H1 (cell line): ENCODE measurements at regions not wholly inside any gene's neighbourhood (a gene's known extent, or its start where the extent isn't known, plus 50 kb on each side); places are given as distances from the start of the nearest gene placed in this dataset.

Source experiments
- CTCF ChIA-PET: fragments of 300-600 bp; sonication (Branson Sonifier 250); formaldehyde crosslinking; loops from one replicate; lab custom pipeline; 2021; ENCODE audit not compliant: partially characterized antibody; lab: Charles Lee
- POLR2A ChIA-PET: fragments of 300-600 bp; sonication (Branson Sonifier 250); formaldehyde crosslinking; loops from one replicate; lab custom pipeline; 2021; ENCODE audit warnings: inconsistent platforms; ENCODE audit not compliant: partially characterized antibody; lab: Charles Lee
- DNase-seq, 2 experiments: peaks; one replicate each; pipeline versions ENCODE4 v3.0.0 to v3.0.0-alpha.2; 2010 to 2022; ENCODE audit warnings: low spot score in 2 of 2, low read depth in 1 of 2, mixed read lengths in 1 of 2
- FAIRE-seq: peaks from 2 replicates; lab custom pipeline; 2011; peaks lifted over from hg19 to GRCh38; lab: Jason Lieb, UNC
- H2AFZ ChIP-seq: 2 replicates; pipeline ENCODE4 v1.8.1; 2012; ENCODE audit warnings: low read length, inconsistent platforms
- H2AK5ac ChIP-seq: 2 replicates; pipeline ENCODE4 v1.6.1; 2013; ENCODE audit warnings: low read depth, low read length
- H2BK120ac ChIP-seq: replicated peaks from 2 replicates; pipeline ENCODE3; 2013; ENCODE audit warnings: low read depth, low read length, inconsistent platforms
- H2BK12ac ChIP-seq: 2 replicates; pipeline ENCODE4 v1.6.1; 2013; ENCODE audit warnings: low read depth, low read length
- H2BK15ac ChIP-seq: 2 replicates; pipeline ENCODE4 v1.6.1; 2013; ENCODE audit warnings: low read length
- H2BK20ac ChIP-seq: 2 replicates; pipeline ENCODE4 v1.6.1; 2013; ENCODE audit warnings: low read length
- H2BK5ac ChIP-seq: 2 replicates; pipeline ENCODE4 v1.6.1; 2013; ENCODE audit warnings: low read depth, low read length
- H3K14ac ChIP-seq: 2 replicates; pipeline ENCODE4 v1.6.1; 2013; ENCODE audit warnings: inconsistent platforms; ENCODE audit not compliant: insufficient read length
- H3K18ac ChIP-seq: 2 replicates; pipeline ENCODE4 v1.6.1; 2013; ENCODE audit warnings: low read length; ENCODE audit errors: extremely low read depth
- H3K23ac ChIP-seq: 2 replicates; pipeline ENCODE4 v1.6.1; 2013; ENCODE audit warnings: inconsistent platforms; ENCODE audit not compliant: insufficient read length
- H3K23me2 ChIP-seq: 2 replicates; pipeline ENCODE4 v1.6.1; 2013; ENCODE audit warnings: low read depth, low read length
- H3K27ac ChIP-seq: 2 replicates; pipeline ENCODE4 v1.6.1; 2011; ENCODE audit warnings: low read depth, low read length, inconsistent platforms
- H3K27me3 ChIP-seq, 4 experiments: replicated peaks in 1 of 4; 1 replicate in 1 of 4; 2 replicates in 3 of 4; pipeline versions ENCODE4 v1.6.1 to v1.8.1; 2011 to 2013; ENCODE audit warnings: low read length in 3 of 4, mild to moderate bottlenecking in 3 of 4, inconsistent platforms in 2 of 4, mixed read lengths in 2 of 4, moderate library complexity in 1 of 4; ENCODE audit not compliant: control insufficient read depth in 3 of 4, insufficient read depth in 3 of 4; ENCODE audit errors: extremely low read depth in 1 of 4
- H3K36me3 ChIP-seq, 4 experiments: 2 replicates each; pipeline versions ENCODE4 v1.6.1 to v1.8.1; 2011 to 2013; ENCODE audit warnings: mild to moderate bottlenecking in 4 of 4, low read length in 3 of 4, moderate library complexity in 2 of 4, control low read depth in 1 of 4, inconsistent platforms in 1 of 4; ENCODE audit not compliant: insufficient read depth in 4 of 4, control insufficient read depth in 2 of 4
- H3K4ac ChIP-seq: replicated peaks from 2 replicates; pipeline ENCODE3; 2013; ENCODE audit warnings: low read length, low read depth, mixed read lengths, inconsistent platforms; ENCODE audit not compliant: insufficient read length
- H3K4me1 ChIP-seq, 4 experiments: replicated peaks in 1 of 4; 1 replicate in 1 of 4; 2 replicates in 3 of 4; pipeline versions ENCODE4 v1.6.1 to v1.8.1; 2011 to 2013; ENCODE audit warnings: low read length in 3 of 4, inconsistent platforms in 2 of 4, mixed read lengths in 1 of 4; ENCODE audit not compliant: insufficient read depth in 4 of 4, control insufficient read depth in 3 of 4
- H3K4me2 ChIP-seq, 2 experiments: 2 replicates each; pipeline versions ENCODE4 v1.6.1 to v1.8.1; 2011 to 2013; ENCODE audit warnings: low read depth in 2 of 2, low read length in 2 of 2, control low read depth in 1 of 2, inconsistent platforms in 1 of 2, mild to moderate bottlenecking in 1 of 2; ENCODE audit not compliant: insufficient read depth in 1 of 2
- H3K4me3 ChIP-seq, 4 experiments: fragments of 200-600, 300-600 bp in 1 of 4; sonication (generic), shearing (Covaris generic), sonication (Bioruptor Twin) in 1 of 4; 2 replicates each; pipeline versions ENCODE4 v1.5.1 to v1.8.1; 2011 to 2016; ENCODE audit warnings: low read length in 4 of 4, low read depth in 3 of 4, control low read depth in 2 of 4, inconsistent platforms in 2 of 4, mild to moderate bottlenecking in 2 of 4, mixed read lengths in 1 of 4, moderate library complexity in 1 of 4; ENCODE audit not compliant: insufficient read depth in 2 of 4; ENCODE audit errors: extremely low read depth in 1 of 4
- H3K56ac ChIP-seq: replicated peaks from 2 replicates; pipeline ENCODE3; 2013; ENCODE audit warnings: low read depth, mild to moderate bottlenecking, mixed read lengths, low read length, inconsistent platforms; ENCODE audit not compliant: insufficient read length
- H3K79me1 ChIP-seq: 2 replicates; pipeline ENCODE4 v1.6.1; 2013; ENCODE audit warnings: low read depth, low read length, control low read depth
- H3K79me2 ChIP-seq, 2 experiments: 2 replicates each; pipeline versions ENCODE4 v1.6.1 to v1.8.1; 2012 to 2013; ENCODE audit warnings: low read length in 2 of 2, mild to moderate bottlenecking in 2 of 2, inconsistent platforms in 1 of 2; ENCODE audit not compliant: insufficient read depth in 2 of 2, control insufficient read depth in 1 of 2
- H3K9ac ChIP-seq, 4 experiments: replicated peaks in 1 of 4; 1 replicate in 1 of 4; 2 replicates in 3 of 4; pipeline versions ENCODE4 v1.6.1 to v1.8.1; 2011 to 2013; ENCODE audit warnings: low read depth in 3 of 4, low read length in 3 of 4, control low read depth in 2 of 4, mild to moderate bottlenecking in 2 of 4, moderate library complexity in 2 of 4, inconsistent platforms in 1 of 4; ENCODE audit errors: extremely low read depth in 1 of 4
- H3K9me3 ChIP-seq, 2 experiments: 2 replicates each; pipeline versions ENCODE4 v1.6.1 to v1.8.1; 2012 to 2013; ENCODE audit warnings: mild to moderate bottlenecking in 2 of 2, moderate library complexity in 2 of 2, control low read depth in 1 of 2, inconsistent platforms in 1 of 2, low read depth in 1 of 2, low read length in 1 of 2, mixed read lengths in 1 of 2; ENCODE audit not compliant: insufficient read depth in 2 of 2
- H4K20me1 ChIP-seq, 2 experiments: replicated peaks in 1 of 2; 2 replicates each; pipeline versions ENCODE3 to v1.8.1; 2011 to 2013; ENCODE audit warnings: inconsistent platforms in 2 of 2, low read length in 2 of 2, mild to moderate bottlenecking in 1 of 2; ENCODE audit not compliant: insufficient read depth in 2 of 2, control insufficient read depth in 1 of 2
- H4K5ac ChIP-seq: 2 replicates; pipeline ENCODE4 v1.6.1; 2013; ENCODE audit warnings: low read length, low read depth, mixed read lengths, inconsistent platforms; ENCODE audit not compliant: insufficient read length
- H4K8ac ChIP-seq: 2 replicates; pipeline ENCODE4 v1.8.0; 2013; ENCODE audit warnings: mild to moderate bottlenecking, moderate library complexity, low read length, inconsistent platforms; ENCODE audit not compliant: insufficient read depth; ENCODE audit errors: extremely low read depth
- H4K91ac ChIP-seq: replicated peaks from 2 replicates; pipeline ENCODE3; 2013; ENCODE audit warnings: low read length, mixed read lengths, inconsistent platforms; ENCODE audit not compliant: insufficient read length
- BCL11A ChIP-seq, 2 experiments: IDR thresholded peaks; one replicate each; pipeline ENCODE4 v1.6.1; 2011; ENCODE audit warnings: low read depth in 2 of 2, low read length in 2 of 2, mild to moderate bottlenecking in 2 of 2
- CHD1 ChIP-seq: IDR thresholded peaks from 2 replicates; pipeline ENCODE4 v1.6.1; 2012; ENCODE audit warnings: low read depth, low read length, improper control_type of control experiment
- CHD2 ChIP-seq: IDR thresholded peaks from 2 replicates; pipeline ENCODE4 v1.6.1; 2012; ENCODE audit warnings: low read length, improper control_type of control experiment
- FOSL1 ChIP-seq: IDR thresholded peaks from 2 replicates; pipeline ENCODE4 v1.6.1; 2011; ENCODE audit warnings: mild to moderate bottlenecking, low read depth, low read length, moderate library complexity; ENCODE audit not compliant: insufficient read depth
- GABPA ChIP-seq: IDR thresholded peaks from 2 replicates; pipeline ENCODE4 v1.6.1; 2011; ENCODE audit warnings: mild to moderate bottlenecking, low read length, moderate library complexity, borderline replicate concordance; ENCODE audit not compliant: insufficient read depth
- JUN ChIP-seq: IDR thresholded peaks from 2 replicates; pipeline ENCODE4 v1.6.1; 2011; ENCODE audit warnings: low read depth, mild to moderate bottlenecking, improper control_type of control experiment, low read length
- POLR2A ChIP-seq, 2 experiments: IDR thresholded peaks; 1 replicate in 1 of 2; 2 replicates in 1 of 2; pipeline ENCODE4 v1.6.1; 2011; ENCODE audit warnings: low read depth in 2 of 2, low read length in 2 of 2, mild to moderate bottlenecking in 2 of 2; ENCODE audit errors: control extremely low read depth in 1 of 2
- SIN3A ChIP-seq, 2 experiments: IDR thresholded peaks in 1 of 2; conservative IDR thresholded peaks in 1 of 2; 2 replicates each; pipeline ENCODE4 v1.6.1; 2011 to 2012; ENCODE audit warnings: low read length in 2 of 2, improper control_type of control experiment in 1 of 2, low read depth in 1 of 2, mild to moderate bottlenecking in 1 of 2
- SIRT6 ChIP-seq: IDR thresholded peaks from one replicate; pipeline ENCODE4 v1.7.1; 2012; ENCODE audit warnings: low read length, inconsistent platforms
- SP1 ChIP-seq: IDR thresholded peaks from 2 replicates; pipeline ENCODE4 v1.6.1; 2011; ENCODE audit warnings: low read depth, low read length
- SP2 ChIP-seq: IDR thresholded peaks from 2 replicates; pipeline ENCODE4 v1.6.1; 2012; ENCODE audit warnings: mild to moderate bottlenecking, low read length, inconsistent platforms
- SP4 ChIP-seq: IDR thresholded peaks from 2 replicates; pipeline ENCODE4 v1.6.1; 2012; ENCODE audit warnings: low read length, inconsistent platforms
- TBP ChIP-seq: IDR thresholded peaks from 2 replicates; pipeline ENCODE4 v1.6.1; 2011; ENCODE audit warnings: low read depth, low read length, improper control_type of control experiment
- WGBS, 2 experiments: shearing (Covaris generic) in 1 of 2; methylation state at CpG; one replicate each; pipeline versions ENCODE4 v1.1.6 to v1.1.7; 2013 to 2015; ENCODE audit warnings: low lambda C conversion rate in 2 of 2, mixed read lengths in 2 of 2, inconsistent platforms in 1 of 2, low coverage in 1 of 2, missing lambda C conversion rate in 1 of 2; ENCODE audit not compliant: insufficient replicate concordance in 2 of 2, insufficient coverage in 1 of 2, insufficient read length in 1 of 2; ENCODE audit errors: extremely low coverage in 1 of 2, missing lambda C conversion rate in 1 of 2; 5-methylcytosine and 5-hydroxymethylcytosine counted together
- TF ChIP-seq, protein P1 (sequence below): IDR thresholded peaks from 2 replicates; pipeline ENCODE4 v1.6.1; 2012; ENCODE audit warnings: inconsistent platforms

DNA sequence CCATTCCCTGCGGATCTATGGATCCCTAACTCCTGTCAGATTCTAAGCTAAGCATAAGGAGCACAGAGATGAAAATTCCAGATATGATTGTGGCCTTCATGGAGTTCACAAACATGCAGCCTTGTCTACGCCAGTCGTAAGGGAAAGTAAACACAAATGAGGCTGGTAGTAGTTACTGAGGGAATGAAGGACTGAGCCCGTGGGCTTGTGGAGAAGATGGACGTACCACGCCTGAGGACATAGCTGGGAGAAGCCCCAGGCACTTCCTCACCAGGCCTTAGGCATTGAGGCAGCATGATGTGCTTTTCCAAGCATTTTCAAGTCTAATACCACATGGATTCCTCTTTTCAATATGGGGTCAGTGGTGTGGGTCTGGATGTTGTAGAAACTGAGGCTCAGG lies 515.2 kb downstream of the BCL11B start:
- Histone ChIP-seq H4K5ac (no peak overlapping the region), H2AFZ (no peak overlapping the region), H3K56ac (no peak overlapping the region), H3K9me3 (peaks cover 0 to 3% of the 10 kb centered on the region in 2 experiments; a peak in 1 of 4 replicates), H2BK15ac (no peak overlapping the region), H3K23me2 (peaks cover 7% of the 10 kb centered on the region; the same call in 1 of the 2 replicates), H3K4me2 (no peak overlapping the region), H4K91ac (no peak overlapping the region), H4K8ac (no peak overlapping the region), H3K27ac (no peak overlapping the region), H3K18ac (no peak overlapping the region)
- POLR2A ChIA-PET, result no interaction called here
- DNase-seq, result peak in 1 of 2 experiments; percentile 4
- TF ChIP-seq SP4 (no peak), SP2 (no peak), TBP (no peak), FOSL1 (no peak), SP1 (no peak), POLR2A (IDR thresholded peaks at IDR 0.05; ENCODE audit: control extremely low read depth in 1 of 2, low read depth in 2 of 2, low read length in 2 of 2) (no peak), JUN (no peak), BCL11A (IDR thresholded peaks at IDR 0.05; ENCODE audit: low read depth in 2 of 2, low read length in 2 of 2) (no peak), SIN3A (conservative IDR thresholded peaks at IDR 0.05 in 1 of 2, IDR thresholded peaks at IDR 0.05 in 1 of 2; ENCODE audit: low read depth in 1 of 2, low read length in 2 of 2) (no peak), GABPA (no peak), SIRT6 (no peak), CHD1 (no peak), CHD2 (no peak)
- TF ChIP-seq, protein P1, sequence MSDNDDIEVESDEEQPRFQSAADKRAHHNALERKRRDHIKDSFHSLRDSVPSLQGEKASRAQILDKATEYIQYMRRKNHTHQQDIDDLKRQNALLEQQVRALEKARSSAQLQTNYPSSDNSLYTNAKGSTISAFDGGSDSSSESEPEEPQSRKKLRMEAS, result no peak
- TF ChIP-seq, all 59 proteins: peak for 0
- Histone ChIP-seq H2BK20ac (no peak overlapping the region), H3K23ac (no peak overlapping the region), H3K9ac (no peak overlapping the region), H2AK5ac (no peak overlapping the region), H3K79me2 (no peaks in the 10 kb centered on the region), H2BK12ac (no peak overlapping the region), H3K4me3 (no peak overlapping the region), H3K4ac (no peak overlapping the region), H4K20me1 (no peaks in the 10 kb centered on the region), H3K79me1 (no peaks in the 10 kb centered on the region), H3K4me1 (no peaks in the 10 kb centered on the region), H2BK120ac (no peak overlapping the region), H3K14ac (no peak overlapping the region), H3K27me3 (no peaks in the 10 kb centered on the region), H2BK5ac (no peak overlapping the region), H3K36me3 (no peaks in the 10 kb centered on the region)
- 93% methylated on average over 6 of the region's 6 CpGs; no CpG with 5 or more reads in 1 of the 2 experiments for WGBS, 2 experiments
- CTCF ChIA-PET, result no interaction called here
- FAIRE-seq, result no peak
